GM23338 (cell line): ENCODE measurements at regions not wholly inside any gene's neighbourhood (a gene's known extent, or its start where the extent isn't known, plus 50 kb on each side); places are given as distances from the start of the nearest gene placed in this dataset.

Experiments
- CREB1 ChIP-seq: fragments of 250-450 bp; sonication (Bioruptor Pico); IDR thresholded peaks from 2 replicates; pipeline ENCODE4 v1.5.0; 2020; ENCODE audit warnings: low read depth, mild to moderate bottlenecking, moderate library complexity
- CTCF ChIP-seq, 2 experiments: fragments of 200-600 bp in 1 of 2; sonication (generic) in 1 of 2; conservative IDR thresholded peaks; 2 replicates each; pipeline versions ENCODE4 v1.5.1 to v1.6.1; 2016 to 2017; ENCODE audit warnings: antibody characterized with exemption in 2 of 2, low read depth in 2 of 2, mild to moderate bottlenecking in 2 of 2, moderate library complexity in 1 of 2
- EZH2 ChIP-seq: fragments of 200-600 bp; sonication (generic); IDR thresholded peaks from one replicate; pipeline ENCODE4 v1.8.0; 2017; ENCODE audit warnings: antibody characterized with exemption, mild to moderate bottlenecking, low read depth; ENCODE audit not compliant: unreplicated experiment
- NANOG ChIP-seq: IDR thresholded peaks from 2 replicates; pipeline ENCODE4 v1.6.1; 2016; ENCODE audit warnings: antibody characterized with exemption, borderline replicate concordance
- POLR2AphosphoS5 ChIP-seq: IDR thresholded peaks from 2 replicates; pipeline ENCODE4 v1.6.1; 2016; ENCODE audit warnings: antibody characterized with exemption, low read depth
- STAT1 ChIP-seq: IDR thresholded peaks from one replicate; pipeline ENCODE4 v1.6.1; 2016; ENCODE audit warnings: antibody characterized with exemption; ENCODE audit not compliant: unreplicated experiment
- ZNF331 ChIP-seq: fragments of 250-450 bp; sonication (Bioruptor Pico); IDR thresholded peaks from 2 replicates; pipeline ENCODE4 v1.5.0; 2020; ENCODE audit warnings: low read depth, mild to moderate bottlenecking, moderate library complexity
- TF ChIP-seq, protein P1 (sequence below): IDR thresholded peaks from one replicate; pipeline ENCODE4 v1.6.1; 2018; ENCODE audit warnings: antibody characterized with exemption; ENCODE audit not compliant: unreplicated experiment
- TF ChIP-seq, protein P2 (sequence below): IDR thresholded peaks from 2 replicates; pipeline ENCODE4 v1.6.1; 2016; ENCODE audit warnings: antibody characterized with exemption

- TF ChIP-seq NANOG (no peak), CTCF (conservative IDR thresholded peaks at IDR 0.05; ENCODE audit: low read depth in 2 of 2) (no peak), STAT1 (no peak), ZNF331 (CRISPR knock-in tag) (no peak), POLR2AphosphoS5 (no peak), CREB1 (CRISPR knock-in tag) (no peak), EZH2 (no peak)
- TF ChIP-seq, protein P1, sequence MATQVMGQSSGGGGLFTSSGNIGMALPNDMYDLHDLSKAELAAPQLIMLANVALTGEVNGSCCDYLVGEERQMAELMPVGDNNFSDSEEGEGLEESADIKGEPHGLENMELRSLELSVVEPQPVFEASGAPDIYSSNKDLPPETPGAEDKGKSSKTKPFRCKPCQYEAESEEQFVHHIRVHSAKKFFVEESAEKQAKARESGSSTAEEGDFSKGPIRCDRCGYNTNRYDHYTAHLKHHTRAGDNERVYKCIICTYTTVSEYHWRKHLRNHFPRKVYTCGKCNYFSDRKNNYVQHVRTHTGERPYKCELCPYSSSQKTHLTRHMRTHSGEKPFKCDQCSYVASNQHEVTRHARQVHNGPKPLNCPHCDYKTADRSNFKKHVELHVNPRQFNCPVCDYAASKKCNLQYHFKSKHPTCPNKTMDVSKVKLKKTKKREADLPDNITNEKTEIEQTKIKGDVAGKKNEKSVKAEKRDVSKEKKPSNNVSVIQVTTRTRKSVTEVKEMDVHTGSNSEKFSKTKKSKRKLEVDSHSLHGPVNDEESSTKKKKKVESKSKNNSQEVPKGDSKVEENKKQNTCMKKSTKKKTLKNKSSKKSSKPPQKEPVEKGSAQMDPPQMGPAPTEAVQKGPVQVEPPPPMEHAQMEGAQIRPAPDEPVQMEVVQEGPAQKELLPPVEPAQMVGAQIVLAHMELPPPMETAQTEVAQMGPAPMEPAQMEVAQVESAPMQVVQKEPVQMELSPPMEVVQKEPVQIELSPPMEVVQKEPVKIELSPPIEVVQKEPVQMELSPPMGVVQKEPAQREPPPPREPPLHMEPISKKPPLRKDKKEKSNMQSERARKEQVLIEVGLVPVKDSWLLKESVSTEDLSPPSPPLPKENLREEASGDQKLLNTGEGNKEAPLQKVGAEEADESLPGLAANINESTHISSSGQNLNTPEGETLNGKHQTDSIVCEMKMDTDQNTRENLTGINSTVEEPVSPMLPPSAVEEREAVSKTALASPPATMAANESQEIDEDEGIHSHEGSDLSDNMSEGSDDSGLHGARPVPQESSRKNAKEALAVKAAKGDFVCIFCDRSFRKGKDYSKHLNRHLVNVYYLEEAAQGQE = no peak
- TF ChIP-seq, protein P2, sequence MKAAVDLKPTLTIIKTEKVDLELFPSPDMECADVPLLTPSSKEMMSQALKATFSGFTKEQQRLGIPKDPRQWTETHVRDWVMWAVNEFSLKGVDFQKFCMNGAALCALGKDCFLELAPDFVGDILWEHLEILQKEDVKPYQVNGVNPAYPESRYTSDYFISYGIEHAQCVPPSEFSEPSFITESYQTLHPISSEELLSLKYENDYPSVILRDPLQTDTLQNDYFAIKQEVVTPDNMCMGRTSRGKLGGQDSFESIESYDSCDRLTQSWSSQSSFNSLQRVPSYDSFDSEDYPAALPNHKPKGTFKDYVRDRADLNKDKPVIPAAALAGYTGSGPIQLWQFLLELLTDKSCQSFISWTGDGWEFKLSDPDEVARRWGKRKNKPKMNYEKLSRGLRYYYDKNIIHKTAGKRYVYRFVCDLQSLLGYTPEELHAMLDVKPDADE = no peak
Measured at GRCh38 chr12:76156314-76156713, 71.8 kb upstream of the NAP1L1 start.
